NCI-H187 (cell line): ENCODE measurements at regions not wholly inside any gene's neighbourhood (a gene's known extent, or its start where the extent isn't known, plus 50 kb on each side); places are given as distances from the start of the nearest gene placed in this dataset.
"Not testable (repeated sequence)": the region's sequence is repeated elsewhere in the genome, so short reads cannot be mapped to it uniquely, and the experiment has no call there.

ENCODE experiments used
- DNase-seq, 2 experiments: peaks; one replicate each; lab custom pipeline; 2025; lab: John Stamatoyannopoulos, UW

GRCh38 chr10:101280511-101280910, 51.2 kb upstream of the LBX1 start:
- no peak for DNase-seq

- DNase-seq: not testable (repeated sequence)
These were observed 51.7 kb upstream of the LBX1 start for GRCh38 chr10:101280921-101281320.

GRCh38 chr10:101282947-101283346, 53.7 kb upstream of the LBX1 start:
- DNase-seq: no peak

- DNase-seq: no peak
These were observed 54.5 kb upstream of the LBX1 start for GRCh38 chr10:101283762-101284100.

- no peak for DNase-seq
These were observed 55.0 kb upstream of the LBX1 start for GRCh38 chr10:101284101-101284743.

- peak in 1 of 2 experiments; percentile 64 for DNase-seq
These were observed 55.6 kb upstream of the LBX1 start for GRCh38 chr10:101284744-101285463.

- peak; percentile 32 to 67 for DNase-seq
These were observed 56.3 kb upstream of the LBX1 start for GRCh38 chr10:101285519-101286070.

- no peak for DNase-seq
These were observed 57.2 kb upstream of the LBX1 start for GRCh38 chr10:101286248-101287046.

- DNase-seq: no peak
These were observed 58.1 kb upstream of the LBX1 start for GRCh38 chr10:101287183-101287996.

- DNase-seq: peak in 1 of 2 experiments; percentile 31
These were observed 58.9 kb upstream of the LBX1 start for GRCh38 chr10:101287997-101288635.

GRCh38 chr10:101289541-101289940, 60.3 kb upstream of the LBX1 start:
- no peak for DNase-seq

GRCh38 chr10:101290431-101290830, 61.2 kb upstream of the LBX1 start:
- no peak for DNase-seq

GRCh38 chr10:101290881-101291280, 61.6 kb upstream of the LBX1 start:
- no peak for DNase-seq

GRCh38 chr10:101291331-101292193, 62.3 kb upstream of the LBX1 start:
- DNase-seq: peak in 1 of 2 experiments; percentile 35

- DNase-seq: peak in 1 of 2 experiments; percentile 42
These were observed 61.6 kb upstream of the BTRC start for GRCh38 chr10:101292194-101293006.

GRCh38 chr10:101293007-101293723, 60.8 kb upstream of the BTRC start:
- DNase-seq: no peak

- DNase-seq: no peak
These were observed 59.9 kb upstream of the BTRC start for GRCh38 chr10:101294109-101294508.

- no peak for DNase-seq
These were observed 58.7 kb upstream of the BTRC start for GRCh38 chr10:101295261-101295660.
